Activated effector memory CD4-positive, alpha-beta T cell treated with Interleukin-2 at 50 U/mL for 16 hours (primary cell): ENCODE measurements at regions not wholly inside any gene's neighbourhood (a gene's known extent, or its start where the extent isn't known, plus 50 kb on each side); places are given as distances from the start of the nearest gene placed in this dataset.

ENCODE experiments used
- DNase-seq: peaks from one replicate; pipeline ENCODE4 v3.0.0-alpha.2; 2020

DNA sequence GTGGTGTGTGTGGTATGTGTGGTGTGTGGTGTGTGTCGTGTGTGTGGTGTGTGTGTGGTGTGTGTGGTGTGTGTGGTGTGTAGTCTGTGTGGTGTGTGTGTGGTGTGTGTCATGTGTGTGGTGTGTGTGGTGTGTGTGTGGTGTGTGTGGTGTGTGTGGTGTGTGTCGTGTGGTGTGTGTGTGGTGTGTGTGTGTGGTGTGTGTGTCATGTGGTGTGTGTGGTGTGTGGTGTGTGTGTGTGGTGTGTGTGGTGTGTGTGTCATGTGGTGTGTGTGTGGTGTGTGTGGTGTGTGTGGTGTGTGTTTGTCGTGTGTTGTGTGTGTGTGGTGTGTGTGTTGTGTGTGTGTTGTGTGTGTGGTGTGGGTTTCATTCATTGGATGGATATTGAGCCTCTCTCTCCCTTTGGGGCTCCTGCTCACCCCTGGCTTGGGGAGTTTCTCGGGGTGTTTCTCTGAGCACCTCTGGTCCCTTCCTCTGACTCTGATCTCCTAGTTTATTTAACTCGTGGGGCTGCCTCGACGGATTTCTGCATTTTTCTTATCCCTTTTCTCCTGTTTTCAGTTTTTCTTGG, 145.8 kb downstream of the DNAJB6 start:
- no peak for DNase-seq

DNA sequence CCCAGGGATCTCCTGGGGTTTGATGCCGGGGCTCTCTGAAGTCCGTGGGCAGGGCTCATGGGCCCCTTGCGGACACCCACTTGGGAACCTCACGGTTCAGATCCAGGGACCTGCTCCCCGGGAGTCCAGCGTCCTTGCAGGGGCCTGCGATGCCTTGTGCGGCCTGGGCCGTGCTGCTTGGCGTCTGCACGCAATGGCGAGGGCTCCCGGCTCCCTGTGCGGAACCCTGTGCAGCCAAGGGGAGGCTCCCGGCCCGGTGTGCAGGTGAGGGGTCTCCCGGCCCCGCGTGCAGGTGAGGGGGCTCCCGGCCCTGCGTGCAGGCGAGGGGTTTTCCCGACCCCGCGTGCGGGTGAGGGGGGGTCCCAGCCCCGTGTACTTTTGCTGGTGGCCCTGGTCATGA, 146.7 kb downstream of the DNAJB6 start:
- DNase-seq: no peak

DNA sequence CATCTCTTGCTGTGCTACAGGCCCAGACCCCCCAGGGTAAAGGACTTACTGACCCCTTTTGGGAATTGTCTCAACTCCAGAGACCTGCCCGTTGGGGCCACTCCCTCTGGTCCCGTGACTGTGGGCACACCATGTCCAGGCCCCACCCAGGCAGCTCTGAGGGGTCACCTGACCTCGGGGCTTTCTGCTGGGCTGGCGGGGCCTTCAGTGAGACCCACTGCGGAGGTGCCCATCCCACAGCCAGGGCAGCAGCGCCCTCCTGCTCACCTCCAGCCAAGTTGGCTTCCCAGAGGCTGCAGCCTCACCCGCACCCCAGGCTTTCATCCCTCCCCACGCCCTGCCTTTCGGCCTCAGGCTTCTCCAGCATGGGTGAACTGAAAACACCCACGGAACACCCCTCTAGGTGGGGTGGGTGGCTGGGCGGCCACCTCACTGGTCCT, 147.2 kb downstream of the DNAJB6 start:
- DNase-seq: no peak

DNA sequence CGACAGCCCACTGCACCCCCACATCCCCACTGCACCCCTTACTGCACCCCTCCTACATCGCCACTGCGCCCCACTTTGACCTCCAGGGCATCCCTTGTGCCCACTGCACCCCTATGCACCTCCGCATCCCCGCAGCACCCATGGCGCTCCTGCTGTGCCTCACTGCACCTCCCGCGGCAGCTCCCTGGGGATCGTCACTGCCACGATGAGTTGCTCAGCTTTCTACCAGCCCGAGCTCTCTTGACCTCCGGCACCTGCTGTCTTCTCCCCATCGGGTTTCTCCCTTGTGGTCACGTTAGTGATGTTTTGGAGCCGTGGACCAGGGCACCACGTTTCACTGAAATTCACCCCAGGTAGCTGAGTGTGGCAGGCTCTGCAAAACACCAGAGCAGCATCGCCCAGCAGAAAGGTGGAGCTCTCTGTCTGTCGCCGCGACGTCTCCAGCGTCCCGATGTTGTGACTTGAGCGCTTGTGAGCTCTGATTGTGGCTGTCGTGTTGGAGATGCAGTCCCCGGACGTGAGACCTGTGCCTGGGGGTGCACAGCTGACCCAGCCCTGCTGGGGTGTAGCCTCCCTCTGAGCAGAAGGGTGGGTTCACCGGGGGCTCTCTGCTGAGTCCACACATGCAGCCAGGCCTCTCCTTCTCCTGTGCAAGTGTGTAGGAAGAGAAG, 147.7 kb downstream of the DNAJB6 start:
- no peak for DNase-seq

DNA sequence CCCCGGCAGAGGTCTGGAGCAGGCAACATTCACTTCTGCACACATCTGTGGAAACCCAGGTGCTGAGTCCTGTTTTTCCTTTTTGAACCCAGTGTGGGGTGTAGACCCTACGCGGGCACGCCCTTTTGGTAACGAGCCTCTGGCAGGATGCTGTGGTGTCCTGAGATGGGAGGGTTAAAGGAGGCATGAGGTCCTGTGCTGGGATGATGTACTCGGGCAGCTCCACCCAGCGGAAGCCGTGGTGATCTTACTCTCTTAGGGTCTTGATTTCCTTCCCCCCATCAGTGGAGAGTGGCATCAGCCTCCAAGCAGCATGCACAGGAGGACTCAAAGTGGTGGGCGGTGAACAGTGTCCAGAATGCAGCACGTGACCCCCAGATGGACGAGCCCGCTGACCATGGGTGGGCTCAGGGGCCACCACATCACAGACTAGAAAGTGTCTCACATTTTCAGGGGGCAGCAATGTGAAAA, 148.6 kb downstream of the DNAJB6 start:
- DNase-seq: peak; percentile 24

DNA sequence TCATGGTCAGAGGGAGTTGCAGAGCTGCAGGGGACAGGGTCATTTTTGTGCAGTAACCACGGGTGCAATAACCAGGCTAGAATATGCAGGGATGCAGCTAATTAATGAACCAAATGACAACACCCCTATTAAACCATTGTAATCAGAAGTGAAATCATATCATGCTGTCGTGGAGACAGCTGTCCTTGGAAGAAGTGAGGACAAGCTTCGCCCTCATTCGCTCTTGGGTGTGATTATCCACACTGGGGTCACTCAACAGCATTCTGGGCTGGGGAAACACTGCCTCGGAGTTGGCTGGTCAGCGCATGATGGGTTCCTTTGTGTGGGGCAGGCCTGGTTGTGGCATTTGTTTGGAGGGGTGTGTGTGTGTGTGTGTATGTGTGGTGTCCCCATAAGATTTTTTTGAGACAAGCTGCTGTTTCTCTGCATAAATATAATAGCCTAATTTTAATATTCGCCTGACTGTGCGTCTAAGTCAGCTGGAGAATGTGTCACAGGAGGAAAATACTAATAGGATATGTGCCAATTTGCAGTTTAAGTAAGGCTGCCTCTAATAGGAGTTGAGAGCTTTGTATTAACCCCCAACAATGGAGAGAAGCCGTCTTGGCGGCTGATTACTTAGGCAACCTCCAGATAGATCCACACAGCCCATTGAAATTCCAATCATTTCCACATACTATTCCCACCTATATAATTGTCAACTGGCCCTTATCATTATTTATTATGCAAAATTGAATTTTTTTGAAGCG, 149.4 kb downstream of the DNAJB6 start:
- no peak for DNase-seq

DNA sequence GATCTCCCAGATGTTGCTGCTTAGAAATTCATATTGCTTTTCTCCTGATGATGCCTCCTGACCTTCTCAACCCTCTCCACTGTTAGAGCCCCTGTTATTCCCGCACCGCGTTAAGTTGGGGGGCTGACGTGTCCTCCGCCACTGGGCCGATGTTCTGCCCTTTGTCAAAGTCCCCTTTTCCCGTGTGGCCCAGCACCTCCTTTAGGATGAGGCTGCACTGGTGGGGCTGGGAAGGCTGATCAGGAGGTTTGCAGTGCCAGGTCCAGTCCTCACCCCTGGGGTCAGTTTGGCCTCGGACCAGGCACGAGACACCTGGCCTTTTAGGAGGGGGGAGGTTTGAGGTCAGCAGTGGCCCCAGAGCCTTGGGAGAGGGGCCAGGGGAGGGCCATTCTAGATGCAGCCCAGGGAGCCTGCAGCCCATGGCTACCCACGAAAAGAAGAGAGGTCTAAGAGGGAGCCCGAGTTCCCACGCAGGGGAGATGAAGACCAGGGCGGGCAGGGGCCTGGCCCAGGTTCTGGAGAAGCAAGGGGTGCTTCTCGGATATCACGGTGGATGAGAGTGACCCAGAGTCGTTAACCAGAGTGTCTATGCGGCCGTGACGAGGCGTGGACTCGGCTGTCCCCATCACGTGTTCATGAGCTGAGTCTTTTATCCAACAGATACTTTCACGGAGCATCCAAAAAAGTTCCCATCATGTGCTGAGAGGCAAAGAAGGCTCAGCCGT, 150.4 kb downstream of the DNAJB6 start:
- no peak for DNase-seq

DNA sequence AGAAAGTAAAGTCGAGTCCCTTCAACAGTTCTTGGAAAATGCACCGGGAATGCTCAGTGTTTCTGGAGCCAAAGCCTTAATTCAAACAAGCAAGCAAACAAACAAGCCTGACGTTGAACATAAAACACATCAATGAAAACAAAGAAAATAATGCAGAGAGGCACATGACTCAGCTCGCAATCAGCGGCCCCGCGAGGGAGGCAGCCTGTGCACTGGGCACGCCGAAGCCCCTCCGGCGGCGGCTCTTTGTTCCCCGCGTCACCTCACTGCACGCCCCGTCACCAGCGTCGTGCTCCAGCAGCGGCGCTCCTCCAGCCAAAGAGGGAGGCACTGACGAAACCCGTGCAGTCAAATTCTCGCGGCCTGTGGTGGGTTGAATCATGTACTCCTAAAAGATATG, 151.5 kb downstream of the DNAJB6 start:
- no peak for DNase-seq

DNA sequence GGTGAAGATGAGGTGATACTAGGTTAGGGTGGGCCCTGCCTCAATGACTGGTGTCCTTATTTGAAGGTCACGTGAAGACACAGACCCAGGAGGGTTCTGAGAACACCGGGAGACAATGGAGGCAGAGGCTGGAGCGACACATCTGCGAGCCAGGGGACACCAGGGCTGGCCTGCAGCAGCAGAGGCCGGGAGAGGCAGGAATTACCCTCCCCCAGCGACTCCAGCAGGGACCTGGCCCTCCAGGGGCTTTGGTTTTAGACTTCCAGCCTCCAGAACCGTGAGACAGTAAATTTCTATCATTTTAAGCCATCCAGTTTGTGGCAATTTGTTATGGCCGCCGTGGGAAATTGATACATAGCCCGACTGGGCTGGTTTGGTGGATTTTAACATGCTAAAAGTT, 152.2 kb downstream of the DNAJB6 start:
- no peak for DNase-seq
